Epidermal melanocyte (primary cell): ENCODE measurements at regions not wholly inside any gene's neighbourhood (a gene's known extent, or its start where the extent isn't known, plus 50 kb on each side); places are given as distances from the start of the nearest gene placed in this dataset.
"Not testable (repeated sequence)": the region's sequence is repeated elsewhere in the genome, so short reads cannot be mapped to it uniquely, and the experiment has no call there.

Experiments
- DNase-seq: peaks from one replicate; pipeline ENCODE4 v3.0.0; 2011; ENCODE audit warnings: low spot score; ENCODE audit not compliant: insufficient read length

- no peak for DNase-seq
These were observed 95.4 kb upstream of the FRG1 start for GRCh38 chr4:189845145-189845846.

GRCh38 chr4:189846094-189846493, 94.6 kb upstream of the FRG1 start:
- DNase-seq, result not testable (repeated sequence)

GRCh38 chr4:189846608-189847007, 94.1 kb upstream of the FRG1 start:
- DNase-seq, result not testable (repeated sequence)

GRCh38 chr4:189848672-189849071, 92.0 kb upstream of the FRG1 start:
- not testable (repeated sequence) for DNase-seq

- DNase-seq, result no peak
These were observed 90.3 kb upstream of the FRG1 start for GRCh38 chr4:189850239-189850856.

- DNase-seq, result no peak
These were observed 82.2 kb upstream of the FRG1 start for GRCh38 chr4:189858435-189858834.

- DNase-seq, result no peak
These were observed 79.6 kb upstream of the FRG1 start for GRCh38 chr4:189861101-189861500.

GRCh38 chr4:189869236-189869635, 71.4 kb upstream of the FRG1 start:
- no peak for DNase-seq

GRCh38 chr4:189870511-189871234, 70.0 kb upstream of the FRG1 start:
- DNase-seq, result no peak

GRCh38 chr4:189874591-189874990, 66.1 kb upstream of the FRG1 start:
- DNase-seq, result no peak

GRCh38 chr4:189881190-189881589, 59.5 kb upstream of the FRG1 start:
- DNase-seq, result not testable (repeated sequence)

- DNase-seq, result not testable (repeated sequence)
These were observed 52.3 kb upstream of the FRG1 start for GRCh38 chr4:189888407-189888806.
